ENCODE measurements at regions not wholly inside any gene's neighbourhood (a gene's known extent, or its start where the extent isn't known, plus 50 kb on each side); places are given as distances from the start of the nearest gene placed in this dataset.
A peak's percentile ranks its signal among the peaks of the same experiment; 100 is the strongest.
"Not testable (repeated sequence)": the region's sequence is repeated elsewhere in the genome, so short reads cannot be mapped to it uniquely, and the experiment has no call there.

DNA sequence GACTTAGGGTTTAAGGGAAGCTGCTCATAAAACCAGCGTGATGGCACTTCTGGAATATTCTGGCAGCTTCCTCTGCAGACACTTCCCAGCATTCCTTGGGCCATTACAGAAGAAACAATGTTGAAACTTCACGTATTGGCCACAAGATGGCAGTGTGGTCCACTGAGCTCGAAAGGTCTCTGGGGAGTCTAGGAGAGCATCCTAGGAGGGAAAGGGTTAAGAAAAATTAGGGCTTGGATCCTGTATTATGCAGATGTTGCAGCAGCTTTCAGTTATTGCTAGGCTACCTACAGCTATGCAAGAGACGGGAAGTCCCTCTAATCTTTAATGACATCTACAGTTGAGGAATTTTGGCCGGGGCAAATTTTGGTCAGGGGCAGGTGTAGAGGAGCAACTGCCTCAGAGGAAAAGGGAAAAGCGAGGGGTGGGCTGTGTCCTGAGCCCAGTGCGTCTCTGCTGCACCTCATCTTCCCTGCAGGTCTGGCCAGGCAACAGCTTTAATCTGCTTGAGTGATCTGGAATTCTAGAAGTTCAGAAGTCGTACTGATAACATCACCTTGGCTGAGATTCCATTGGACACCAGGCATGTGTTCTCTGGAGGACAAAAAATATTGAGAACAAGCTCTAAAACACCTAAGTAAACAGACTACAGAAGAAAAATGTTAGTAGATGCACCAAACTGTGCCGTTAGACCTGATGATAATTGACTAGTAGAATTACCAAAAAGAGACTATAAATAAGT, 220.8 kb upstream of the PRSS58 start:
- DNase-seq (ENCODE audit: insufficient read length, low spot score) (no peak), FAIRE-seq (no peak)
- TF ChIP-seq, protein P1, sequence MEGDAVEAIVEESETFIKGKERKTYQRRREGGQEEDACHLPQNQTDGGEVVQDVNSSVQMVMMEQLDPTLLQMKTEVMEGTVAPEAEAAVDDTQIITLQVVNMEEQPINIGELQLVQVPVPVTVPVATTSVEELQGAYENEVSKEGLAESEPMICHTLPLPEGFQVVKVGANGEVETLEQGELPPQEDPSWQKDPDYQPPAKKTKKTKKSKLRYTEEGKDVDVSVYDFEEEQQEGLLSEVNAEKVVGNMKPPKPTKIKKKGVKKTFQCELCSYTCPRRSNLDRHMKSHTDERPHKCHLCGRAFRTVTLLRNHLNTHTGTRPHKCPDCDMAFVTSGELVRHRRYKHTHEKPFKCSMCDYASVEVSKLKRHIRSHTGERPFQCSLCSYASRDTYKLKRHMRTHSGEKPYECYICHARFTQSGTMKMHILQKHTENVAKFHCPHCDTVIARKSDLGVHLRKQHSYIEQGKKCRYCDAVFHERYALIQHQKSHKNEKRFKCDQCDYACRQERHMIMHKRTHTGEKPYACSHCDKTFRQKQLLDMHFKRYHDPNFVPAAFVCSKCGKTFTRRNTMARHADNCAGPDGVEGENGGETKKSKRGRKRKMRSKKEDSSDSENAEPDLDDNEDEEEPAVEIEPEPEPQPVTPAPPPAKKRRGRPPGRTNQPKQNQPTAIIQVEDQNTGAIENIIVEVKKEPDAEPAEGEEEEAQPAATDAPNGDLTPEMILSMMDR (IDR thresholded peaks at IDR 0.05; ENCODE audit: insufficient read depth, missing control alignments) = peak; percentile 41

DNA sequence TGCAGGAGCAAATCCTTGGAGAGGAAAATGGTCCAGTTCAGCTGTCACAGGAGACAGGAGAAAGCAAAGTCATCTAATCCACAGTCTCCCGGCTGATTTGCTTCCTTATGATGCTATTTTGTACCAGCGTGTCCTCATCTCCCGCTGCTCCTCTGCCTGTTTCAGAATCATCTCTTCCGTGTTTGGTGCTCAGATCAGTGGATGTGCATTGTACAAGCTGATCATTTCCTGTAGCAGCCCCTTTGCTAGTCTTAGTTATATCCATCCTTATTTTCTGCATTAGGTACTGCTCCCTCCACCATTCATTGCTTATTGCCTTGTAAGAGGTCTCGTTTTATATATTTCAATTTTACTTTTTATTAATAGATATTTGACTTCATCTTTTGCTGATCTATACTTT, 219.9 kb upstream of the PRSS58 start:
- not testable (repeated sequence) for DNase-seq (ENCODE audit: insufficient read length, low spot score); FAIRE-seq

DNA sequence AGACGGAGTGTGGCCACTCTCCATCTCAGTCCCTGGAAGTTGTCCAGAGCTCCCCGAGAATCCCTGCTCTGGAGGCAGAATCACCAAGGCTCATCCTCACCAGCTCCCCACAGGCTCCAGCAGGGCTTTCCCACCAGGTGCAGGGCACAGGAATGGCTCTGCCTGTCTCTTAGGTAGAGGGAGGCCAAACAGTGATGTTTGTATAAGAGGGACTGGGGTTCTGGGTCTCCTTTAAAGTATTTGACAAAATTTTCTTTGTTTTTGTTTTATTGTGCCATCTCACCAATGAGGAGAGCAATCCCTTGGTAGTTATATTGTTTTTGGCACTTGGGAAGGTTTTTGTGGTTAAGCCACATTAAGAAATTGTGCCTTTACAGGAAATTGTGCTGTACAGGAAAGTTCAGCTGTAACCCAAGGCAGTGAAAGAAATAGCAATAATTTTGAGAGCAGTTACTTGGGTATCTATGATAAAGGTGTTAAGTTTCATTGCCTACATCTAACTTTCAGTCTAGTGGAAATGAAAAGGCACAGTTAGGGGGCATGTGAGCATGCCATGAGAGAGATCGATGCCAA, 219.3 kb upstream of the PRSS58 start:
- TF ChIP-seq, protein P1 (IDR thresholded peaks at IDR 0.05; ENCODE audit: insufficient read depth, missing control alignments) = no peak
- FAIRE-seq (no peak), DNase-seq (ENCODE audit: insufficient read length, low spot score) (no peak)

DNA sequence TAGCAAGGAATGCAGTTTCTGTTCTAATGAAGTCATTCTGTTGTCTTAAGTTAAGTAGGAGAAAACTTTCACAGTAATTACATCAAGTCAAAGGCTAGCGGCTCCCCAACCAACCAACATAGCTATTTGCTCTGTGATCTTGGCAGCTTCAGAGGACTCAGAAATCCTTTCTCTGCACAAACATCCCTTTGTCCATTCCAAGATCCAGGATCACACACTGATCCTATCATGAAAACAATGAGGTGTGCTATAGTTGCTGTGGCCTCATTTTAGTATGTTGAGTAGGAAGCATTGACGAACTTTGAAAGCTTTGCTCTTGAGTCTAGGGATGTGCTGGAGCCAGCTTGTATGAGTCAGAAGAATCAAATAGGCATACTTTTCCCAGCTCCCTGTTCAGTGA, 218.2 kb upstream of the PRSS58 start:
- no peak for FAIRE-seq
- TF ChIP-seq, protein P1 (IDR thresholded peaks at IDR 0.05; ENCODE audit: insufficient read depth, missing control alignments) = no peak
- DNase-seq (ENCODE audit: insufficient read length, low spot score) = no peak

DNA sequence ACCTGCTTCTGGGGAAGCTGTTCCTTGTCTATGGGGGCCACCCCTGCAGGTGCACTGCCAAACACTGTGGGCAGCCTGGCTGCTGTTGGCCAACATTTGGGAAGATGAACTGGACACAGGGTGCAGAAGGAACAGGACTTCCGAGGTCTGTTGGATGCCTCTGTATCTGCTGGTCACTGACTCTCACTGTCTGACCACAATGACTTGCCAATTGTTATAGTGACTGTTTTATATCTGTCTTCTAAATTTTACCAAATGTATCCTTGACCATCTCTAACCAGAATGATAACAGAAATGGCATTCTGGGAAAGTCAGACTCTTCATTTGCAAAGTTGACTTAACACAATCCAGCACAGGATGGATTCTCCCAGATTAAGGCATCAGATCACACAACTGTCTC, 214.0 kb upstream of the PRSS58 start:
- no peak for DNase-seq (ENCODE audit: insufficient read length, low spot score)
- no peak for FAIRE-seq
- TF ChIP-seq, protein P1 (IDR thresholded peaks at IDR 0.05; ENCODE audit: insufficient read depth, missing control alignments) = no peak

DNA sequence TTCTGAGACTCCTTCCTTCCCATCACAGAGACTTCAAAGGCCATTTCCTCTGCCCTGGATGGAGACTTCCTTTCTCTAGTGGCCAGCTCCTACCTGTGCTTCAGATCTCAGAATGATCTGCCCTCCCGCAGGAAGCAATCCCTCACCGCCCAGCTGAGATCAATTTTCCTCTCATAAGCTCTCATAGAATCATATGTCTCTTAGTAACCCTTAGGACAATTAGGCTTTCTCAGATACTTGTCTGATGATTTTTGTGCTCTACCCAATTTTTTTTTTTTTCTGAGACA, 212.6 kb upstream of the PRSS58 start:
- TF ChIP-seq, protein P1 (IDR thresholded peaks at IDR 0.05; ENCODE audit: insufficient read depth, missing control alignments) = no peak
- DNase-seq (ENCODE audit: insufficient read length, low spot score) (no peak), FAIRE-seq (no peak)

DNA sequence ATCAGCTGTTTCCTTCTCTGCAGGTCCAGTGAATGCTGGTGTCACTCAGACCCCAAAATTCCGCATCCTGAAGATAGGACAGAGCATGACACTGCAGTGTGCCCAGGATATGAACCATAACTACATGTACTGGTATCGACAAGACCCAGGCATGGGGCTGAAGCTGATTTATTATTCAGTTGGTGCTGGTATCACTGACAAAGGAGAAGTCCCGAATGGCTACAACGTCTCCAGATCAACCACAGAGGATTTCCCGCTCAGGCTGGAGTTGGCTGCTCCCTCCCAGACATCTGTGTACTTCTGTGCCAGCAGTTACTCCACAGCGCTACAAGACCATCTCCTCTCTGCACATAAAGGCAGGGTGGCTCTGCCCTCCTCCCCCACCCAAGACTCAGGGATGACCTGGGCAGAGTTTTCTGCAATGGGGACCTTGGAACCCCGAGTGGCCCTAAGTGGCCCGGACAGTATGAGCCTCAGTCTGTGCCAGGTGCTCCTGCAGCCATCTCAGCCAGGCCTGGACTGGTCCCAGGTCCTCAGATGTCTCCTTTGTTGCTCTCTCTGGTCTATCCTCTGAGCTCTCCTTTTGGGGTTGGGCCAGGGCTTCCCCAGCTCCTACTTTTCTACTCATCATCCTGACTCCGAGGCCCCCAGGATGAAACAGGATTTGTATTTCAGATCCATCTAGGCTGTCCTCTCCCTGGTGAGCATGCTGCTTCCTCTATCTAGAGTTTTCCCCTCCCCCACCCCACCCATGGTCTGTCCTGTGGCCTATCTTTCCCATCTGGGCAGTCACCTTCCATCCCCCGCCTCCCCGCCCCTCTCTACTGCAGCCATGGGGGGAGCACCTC, 212.1 kb upstream of the PRSS58 start:
- TF ChIP-seq, protein P1 (IDR thresholded peaks at IDR 0.05; ENCODE audit: insufficient read depth, missing control alignments) = no peak
- FAIRE-seq (no peak), DNase-seq (ENCODE audit: insufficient read length, low spot score) (no peak)
